ENCODE measurements at regions not wholly inside any gene's neighbourhood (a gene's known extent, or its start where the extent isn't known, plus 50 kb on each side); places are given as distances from the start of the nearest gene placed in this dataset.

GRCh38 chr2:155043097-155043496, 344.6 kb downstream of the KCNJ3 start:
- Histone ChIP-seq H3K36me3 (ENCODE audit: control insufficient read depth, insufficient read depth, low read length) (no peaks in the 10 kb centered on the region), H3K27ac (ENCODE audit: insufficient read depth, low read length) (no peak overlapping the region)
- no peak for TF ChIP-seq EZH2 (IDR thresholded peaks at IDR 0.05; ENCODE audit: low read length, missing control alignments)
- TF ChIP-seq CTCF (conservative IDR thresholded peaks at IDR 0.05 in 1 of 2, IDR thresholded peaks at IDR 0.05 in 1 of 2; ENCODE audit: low read depth in 1 of 2, low read length in 2 of 2) = no peak

GRCh38 chr2:155035308-155035707, 336.8 kb downstream of the KCNJ3 start:
- no peaks in the 10 kb centered on the region for H3K9me3 ChIP-seq (ENCODE audit: control insufficient read depth, insufficient read depth, low read depth, low read length)
- no peaks in the 10 kb centered on the region for H3K27me3 ChIP-seq (ENCODE audit: control insufficient read depth, insufficient read depth, low read length)
- no peak for DNase-seq (ENCODE audit: low read depth in 2 of 2)
- H3K27ac ChIP-seq (ENCODE audit: insufficient read depth, low read length) = no peak overlapping the region
- TF ChIP-seq EZH2 (IDR thresholded peaks at IDR 0.05; ENCODE audit: low read length, missing control alignments) = no peak
- TF ChIP-seq CTCF (conservative IDR thresholded peaks at IDR 0.05 in 1 of 2, IDR thresholded peaks at IDR 0.05 in 1 of 2; ENCODE audit: low read depth in 1 of 2, low read length in 2 of 2) = no peak
- no peaks in the 10 kb centered on the region for H3K79me2 ChIP-seq (ENCODE audit: control insufficient read depth, insufficient read depth, low read length)
- H3K36me3 ChIP-seq (ENCODE audit: control insufficient read depth, insufficient read depth, low read length) = no peaks in the 10 kb centered on the region
- no peaks in the 10 kb centered on the region for H4K20me1 ChIP-seq (ENCODE audit: control insufficient read depth, extremely low read depth, insufficient read depth, low read length)
- H3K4me3 ChIP-seq (replicated peaks in 1 of 4; ENCODE audit: control extremely low read depth in 1 of 4, insufficient read depth in 1 of 4, low read depth in 3 of 4, low read length in 4 of 4) = no peak overlapping the region
- H3K4me1 ChIP-seq (ENCODE audit: control insufficient read depth, extremely low read depth, insufficient read depth, low read length) = no peaks in the 10 kb centered on the region
- H3K4me2 ChIP-seq (ENCODE audit: extremely low read depth, insufficient read depth, low read length) = no peak overlapping the region
- no peak overlapping the region for H2AFZ ChIP-seq (ENCODE audit: low read length)
- H3K9ac ChIP-seq (ENCODE audit: insufficient read depth, low read length) = no peak overlapping the region

More at GRCh38 chr2:155043097-155043496, 344.6 kb downstream of the KCNJ3 start:
- Histone ChIP-seq H3K79me2 (ENCODE audit: control insufficient read depth, insufficient read depth, low read length) (no peaks in the 10 kb centered on the region), H3K4me3 (replicated peaks in 1 of 4; ENCODE audit: control extremely low read depth in 1 of 4, insufficient read depth in 1 of 4, low read depth in 3 of 4, low read length in 4 of 4) (no peak overlapping the region), H3K9me3 (ENCODE audit: control insufficient read depth, insufficient read depth, low read depth, low read length) (no peaks in the 10 kb centered on the region), H3K4me1 (ENCODE audit: control insufficient read depth, extremely low read depth, insufficient read depth, low read length) (no peaks in the 10 kb centered on the region), H4K20me1 (ENCODE audit: control insufficient read depth, extremely low read depth, insufficient read depth, low read length) (no peaks in the 10 kb centered on the region), H3K27me3 (ENCODE audit: control insufficient read depth, insufficient read depth, low read length) (no peaks in the 10 kb centered on the region), H3K9ac (ENCODE audit: insufficient read depth, low read length) (no peak overlapping the region), H3K4me2 (ENCODE audit: extremely low read depth, insufficient read depth, low read length) (no peak overlapping the region), H2AFZ (ENCODE audit: low read length) (no peak overlapping the region)
- no peak for DNase-seq (ENCODE audit: low read depth in 2 of 2)

GRCh38 chr2:155033652-155034051, 335.2 kb downstream of the KCNJ3 start:
- no peaks in the 10 kb centered on the region for H4K20me1 ChIP-seq (ENCODE audit: control insufficient read depth, extremely low read depth, insufficient read depth, low read length)
- no peak overlapping the region for H3K9ac ChIP-seq (ENCODE audit: insufficient read depth, low read length)
- no peak for DNase-seq (ENCODE audit: low read depth in 2 of 2)
- no peaks in the 10 kb centered on the region for H3K9me3 ChIP-seq (ENCODE audit: control insufficient read depth, insufficient read depth, low read depth, low read length)
- no peaks in the 10 kb centered on the region for H3K36me3 ChIP-seq (ENCODE audit: control insufficient read depth, insufficient read depth, low read length)
- no peak overlapping the region for H3K4me2 ChIP-seq (ENCODE audit: extremely low read depth, insufficient read depth, low read length)
- H3K79me2 ChIP-seq (ENCODE audit: control insufficient read depth, insufficient read depth, low read length) = no peaks in the 10 kb centered on the region
- TF ChIP-seq CTCF (conservative IDR thresholded peaks at IDR 0.05 in 1 of 2, IDR thresholded peaks at IDR 0.05 in 1 of 2; ENCODE audit: low read depth in 1 of 2, low read length in 2 of 2) (no peak), EZH2 (IDR thresholded peaks at IDR 0.05; ENCODE audit: low read length, missing control alignments) (no peak)
- no peak overlapping the region for H3K4me3 ChIP-seq (replicated peaks in 1 of 4; ENCODE audit: control extremely low read depth in 1 of 4, insufficient read depth in 1 of 4, low read depth in 3 of 4, low read length in 4 of 4)
- H3K27me3 ChIP-seq (ENCODE audit: control insufficient read depth, insufficient read depth, low read length) = no peaks in the 10 kb centered on the region
- H3K27ac ChIP-seq (ENCODE audit: insufficient read depth, low read length) = no peak overlapping the region
- no peaks in the 10 kb centered on the region for H3K4me1 ChIP-seq (ENCODE audit: control insufficient read depth, extremely low read depth, insufficient read depth, low read length)
- H2AFZ ChIP-seq (ENCODE audit: low read length) = no peak overlapping the region

Data from fibroblast of lung (primary cell).